ENCODE measurements at regions not wholly inside any gene's neighbourhood (a gene's known extent, or its start where the extent isn't known, plus 50 kb on each side); places are given as distances from the start of the nearest gene placed in this dataset.

- Histone ChIP-seq H3K4me1 (ENCODE audit: insufficient read depth, low read length) (peaks cover 35% of the 10 kb centered on the region), H3K36me3 (ENCODE audit: insufficient read depth, low read length) (no peaks in the 10 kb centered on the region), H3K4me2 (ENCODE audit: insufficient read depth, low read length) (no peak overlapping the region), H3K27me3 (ENCODE audit: insufficient read depth, low read length, poor library complexity) (no peaks in the 10 kb centered on the region), H2AFZ (ENCODE audit: low read depth, low read length) (0 out of 2 replicates have a peak overlapping the region, but pooled peaks have one; percentile 37), H4K20me1 (ENCODE audit: insufficient read depth, low read length) (no peaks in the 10 kb centered on the region), H3K9me3 (ENCODE audit: insufficient read depth, low read length, severe bottlenecking) (peaks cover 7% of the 10 kb centered on the region), H3K79me2 (ENCODE audit: insufficient read depth, low read length) (no peaks in the 10 kb centered on the region), H3K9ac (ENCODE audit: low read depth, low read length) (no peak overlapping the region), H3K27ac (ENCODE audit: low read length) (peak overlapping the region; percentile 66; the same call in 1 of the 2 replicates), H3K4me3 (ENCODE audit: low read depth in 1 of 2, low read length in 2 of 2) (no peak overlapping the region)
- no peak for ATAC-seq (ENCODE audit: insufficient read depth, low read depth)
- no peak for DNase-seq
- TF ChIP-seq CTCF (IDR thresholded peaks at IDR 0.05; ENCODE audit: borderline replicate concordance, extremely low read depth, low read length, poor library complexity, severe bottlenecking) (no peak), EZH2 (IDR thresholded peaks at IDR 0.05; ENCODE audit: borderline replicate concordance, low read depth, low read length, severe bottlenecking) (no peak)
Observed at GRCh38 chr5:121572061-121572460, 279.6 kb upstream of the FTMT start.

- H3K4me1 ChIP-seq (ENCODE audit: insufficient read depth, low read length), result peaks cover 35% of the 10 kb centered on the region
- no peak for TF ChIP-seq CTCF (IDR thresholded peaks at IDR 0.05; ENCODE audit: borderline replicate concordance, extremely low read depth, low read length, poor library complexity, severe bottlenecking)
- TF ChIP-seq EZH2 (IDR thresholded peaks at IDR 0.05; ENCODE audit: borderline replicate concordance, low read depth, low read length, severe bottlenecking), result no peak
- H3K27me3 ChIP-seq (ENCODE audit: insufficient read depth, low read length, poor library complexity), result no peaks in the 10 kb centered on the region
- no peak overlapping the region for H3K4me3 ChIP-seq (ENCODE audit: low read depth in 1 of 2, low read length in 2 of 2)
- no peaks in the 10 kb centered on the region for H3K36me3 ChIP-seq (ENCODE audit: insufficient read depth, low read length)
- peak overlapping the region; percentile 3; the same call in 1 of the 2 replicates for H2AFZ ChIP-seq (ENCODE audit: low read depth, low read length)
- H4K20me1 ChIP-seq (ENCODE audit: insufficient read depth, low read length), result no peaks in the 10 kb centered on the region
- H3K9ac ChIP-seq (ENCODE audit: low read depth, low read length), result no peak overlapping the region
- H3K79me2 ChIP-seq (ENCODE audit: insufficient read depth, low read length), result no peaks in the 10 kb centered on the region
- H3K4me2 ChIP-seq (ENCODE audit: insufficient read depth, low read length), result peak overlapping the region; percentile 6; the same call in 1 of the 2 replicates
- ATAC-seq (ENCODE audit: insufficient read depth, low read depth), result peak; percentile 79
- no peak for DNase-seq
- H3K9me3 ChIP-seq (ENCODE audit: insufficient read depth, low read length, severe bottlenecking), result peaks cover 7% of the 10 kb centered on the region
- peak overlapping the region; percentile 37 for H3K27ac ChIP-seq (ENCODE audit: low read length)
Observed at GRCh38 chr5:121573721-121574382, 277.8 kb upstream of the FTMT start.

DNA sequence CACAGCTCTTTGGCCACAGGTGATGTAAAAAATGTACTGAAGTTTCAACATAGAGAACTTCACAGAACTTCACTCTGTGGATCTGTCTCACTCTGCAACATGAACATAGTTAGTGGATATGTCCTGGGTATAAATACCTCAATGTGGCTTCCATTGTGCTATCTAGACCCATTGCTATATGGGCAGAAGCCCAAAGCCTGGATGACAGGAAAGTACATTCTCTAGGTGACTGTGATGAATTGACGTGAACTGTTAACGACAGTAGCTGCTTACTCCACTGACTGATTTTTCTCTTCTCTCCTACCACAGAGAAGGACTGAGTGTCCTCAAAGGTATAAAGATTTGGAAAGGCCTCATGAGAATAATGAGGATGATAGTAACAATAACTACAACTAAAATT lies 270.1 kb upstream of the FTMT start:
- Histone ChIP-seq H3K27ac (ENCODE audit: low read length) (no peak overlapping the region; the same call in 1 of the 2 replicates), H3K36me3 (ENCODE audit: insufficient read depth, low read length) (no peaks in the 10 kb centered on the region), H2AFZ (ENCODE audit: low read depth, low read length) (no peak overlapping the region), H3K79me2 (ENCODE audit: insufficient read depth, low read length) (no peaks in the 10 kb centered on the region), H3K9me3 (ENCODE audit: insufficient read depth, low read length, severe bottlenecking) (no peaks in the 10 kb centered on the region), H3K4me3 (ENCODE audit: low read depth in 1 of 2, low read length in 2 of 2) (no peak overlapping the region), H3K4me2 (ENCODE audit: insufficient read depth, low read length) (no peak overlapping the region), H4K20me1 (ENCODE audit: insufficient read depth, low read length) (no peaks in the 10 kb centered on the region), H3K9ac (ENCODE audit: low read depth, low read length) (no peak overlapping the region), H3K27me3 (ENCODE audit: insufficient read depth, low read length, poor library complexity) (no peaks in the 10 kb centered on the region), H3K4me1 (ENCODE audit: insufficient read depth, low read length) (peaks cover 27% of the 10 kb centered on the region)
- no peak for DNase-seq
- ATAC-seq (ENCODE audit: insufficient read depth, low read depth), result no peak
- TF ChIP-seq CTCF (IDR thresholded peaks at IDR 0.05; ENCODE audit: borderline replicate concordance, extremely low read depth, low read length, poor library complexity, severe bottlenecking) (no peak), EZH2 (IDR thresholded peaks at IDR 0.05; ENCODE audit: borderline replicate concordance, low read depth, low read length, severe bottlenecking) (no peak)
